NT2/D1 (cell line): ENCODE measurements at regions not wholly inside any gene's neighbourhood (a gene's known extent, or its start where the extent isn't known, plus 50 kb on each side); places are given as distances from the start of the nearest gene placed in this dataset.

ENCODE experiments used
- DNase-seq: peaks from one replicate; pipeline ENCODE4 v3.0.0-alpha.2; 2011; ENCODE audit warnings: low read depth, low spot score
- H3K27me3 ChIP-seq: 2 replicates; pipeline ENCODE4 v1.6.0; 2011; ENCODE audit warnings: mild to moderate bottlenecking; ENCODE audit not compliant: insufficient read length, insufficient read depth
- H3K36me3 ChIP-seq: 2 replicates; pipeline ENCODE4 v1.6.1; 2011; ENCODE audit warnings: mild to moderate bottlenecking, low read length, mixed read lengths; ENCODE audit not compliant: insufficient read depth, insufficient read length
- H3K4me1 ChIP-seq: 2 replicates; pipeline ENCODE4 v1.5.1; 2011; ENCODE audit not compliant: insufficient read depth, insufficient read length
- H3K4me3 ChIP-seq: 2 replicates; pipeline ENCODE4 v1.5.1; 2011; ENCODE audit warnings: low read depth; ENCODE audit not compliant: insufficient read length
- H3K9ac ChIP-seq: 2 replicates; pipeline ENCODE4 v1.6.0; 2011; ENCODE audit warnings: low read depth; ENCODE audit not compliant: insufficient read length
- H3K9me3 ChIP-seq: 2 replicates; pipeline ENCODE4 v1.5.1; 2011; ENCODE audit warnings: mild to moderate bottlenecking, low read length; ENCODE audit not compliant: insufficient read depth
- SUZ12 ChIP-seq: IDR thresholded peaks from 2 replicates; pipeline ENCODE4 v1.6.1; 2011; ENCODE audit not compliant: insufficient read length, insufficient read depth; ENCODE audit errors: extremely low read depth
- YY1 ChIP-seq: IDR thresholded peaks from 2 replicates; pipeline ENCODE4 v1.6.1; 2011; ENCODE audit not compliant: insufficient read length, insufficient read depth
- ZNF274 ChIP-seq: IDR thresholded peaks from 2 replicates; pipeline ENCODE4 v1.6.1; 2011; ENCODE audit warnings: mild to moderate bottlenecking, low read depth, low read length

DNA sequence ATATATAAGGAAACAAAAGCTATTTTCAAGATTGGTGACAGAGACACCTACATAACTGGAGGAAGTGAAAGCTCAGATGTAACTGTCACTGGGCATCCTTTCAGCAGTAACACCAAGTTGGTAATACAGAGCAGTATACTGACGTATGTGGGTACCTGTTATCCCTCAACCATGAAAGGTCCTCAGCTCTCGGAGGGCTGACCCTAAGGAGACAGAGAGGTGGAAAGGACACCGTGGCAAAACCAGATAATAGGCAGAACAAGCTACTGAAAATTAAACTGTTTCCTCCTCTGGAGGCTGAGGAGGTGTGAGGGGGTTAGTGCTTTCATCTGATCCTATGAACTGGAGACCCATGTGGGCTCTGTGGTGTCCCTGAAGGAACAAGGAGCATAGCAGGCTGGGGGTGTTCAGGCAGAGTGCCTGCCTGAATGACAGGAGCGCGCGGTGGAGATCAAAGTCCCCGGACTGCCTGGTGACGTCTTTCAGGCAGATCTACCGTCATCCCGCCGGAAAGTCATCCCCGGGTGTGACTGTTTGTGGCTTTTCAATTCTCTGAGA is 130.2 kb upstream of the FSTL4 start:
- peaks cover 6% of the 10 kb centered on the region; the same call in 1 of the 2 replicates for H3K9me3 ChIP-seq
- H3K4me1 ChIP-seq: no peaks in the 10 kb centered on the region
- DNase-seq: no peak
- no peak for TF ChIP-seq SUZ12
- no peak for TF ChIP-seq YY1
- no peak for TF ChIP-seq ZNF274
- H3K9ac ChIP-seq: no peak overlapping the region
- no peaks in the 10 kb centered on the region for H3K36me3 ChIP-seq
- no peak overlapping the region for H3K4me3 ChIP-seq
- no peaks in the 10 kb centered on the region for H3K27me3 ChIP-seq

GRCh38 chr5:133741818-133742355 is 129.5 kb upstream of the FSTL4 start:
- Histone ChIP-seq H3K4me3 (no peak overlapping the region), H3K9ac (no peak overlapping the region), H3K9me3 (peaks cover 3% of the 10 kb centered on the region; the same call in 1 of the 2 replicates), H3K36me3 (no peaks in the 10 kb centered on the region), H3K27me3 (no peaks in the 10 kb centered on the region), H3K4me1 (no peaks in the 10 kb centered on the region)
- TF ChIP-seq SUZ12: no peak
- no peak for TF ChIP-seq ZNF274
- no peak for TF ChIP-seq YY1
- DNase-seq: no peak

DNA sequence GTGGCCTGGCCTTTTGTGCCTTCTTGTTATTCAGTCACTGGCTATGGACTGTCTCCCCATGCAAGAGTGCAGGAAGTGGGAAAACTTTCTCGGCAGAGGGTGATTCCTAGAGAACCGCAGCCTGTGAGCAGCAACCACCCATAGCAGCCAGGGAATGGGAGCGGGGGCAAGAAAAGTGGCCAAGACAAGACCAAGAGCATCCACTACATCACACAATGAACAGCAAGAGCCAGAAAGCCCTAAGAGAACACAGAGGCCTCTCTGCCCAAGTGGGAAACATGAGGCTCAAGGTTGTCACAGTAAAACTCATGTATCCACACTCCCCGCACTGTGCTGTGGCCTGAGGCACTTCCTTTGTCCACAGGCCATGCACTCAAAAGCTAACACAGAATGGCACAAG is 129.1 kb upstream of the FSTL4 start:
- no peak for DNase-seq
- no peak overlapping the region for H3K9ac ChIP-seq
- no peaks in the 10 kb centered on the region for H3K9me3 ChIP-seq
- no peaks in the 10 kb centered on the region for H3K27me3 ChIP-seq
- TF ChIP-seq YY1 (no peak), ZNF274 (no peak), SUZ12 (no peak)
- H3K4me3 ChIP-seq: no peak overlapping the region
- peaks cover 2% of the 10 kb centered on the region for H3K4me1 ChIP-seq
- no peaks in the 10 kb centered on the region for H3K36me3 ChIP-seq

- H3K27me3 ChIP-seq: no peaks in the 10 kb centered on the region
- DNase-seq: no peak
- no peaks in the 10 kb centered on the region for H3K9me3 ChIP-seq
- H3K4me1 ChIP-seq: peaks cover 2% of the 10 kb centered on the region
- H3K36me3 ChIP-seq: no peaks in the 10 kb centered on the region
- H3K9ac ChIP-seq: no peak overlapping the region
- TF ChIP-seq SUZ12 (no peak), YY1 (no peak), ZNF274 (no peak)
- no peak overlapping the region for H3K4me3 ChIP-seq
These were observed 126.9 kb upstream of the FSTL4 start for GRCh38 chr5:133739181-133739780.

DNA sequence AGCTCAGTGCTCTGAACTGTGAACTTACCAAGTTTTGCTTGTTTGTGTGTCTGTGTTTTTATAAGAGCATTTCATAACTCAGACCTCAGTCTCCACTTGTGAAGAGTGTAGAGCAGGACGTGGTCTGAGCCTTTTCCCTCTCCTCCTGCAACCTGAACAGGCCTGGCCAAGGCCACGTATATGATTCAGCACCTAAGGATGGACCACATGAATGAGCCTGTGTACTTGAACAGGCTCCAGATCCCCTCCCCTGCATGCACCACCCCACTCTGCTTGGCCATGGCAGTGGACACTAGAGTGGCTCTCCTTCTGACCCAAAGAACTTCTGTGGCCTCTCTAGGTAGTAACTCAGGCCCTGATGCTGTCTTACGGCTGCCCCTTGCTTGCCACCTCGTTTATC is 125.9 kb upstream of the FSTL4 start:
- Histone ChIP-seq H3K27me3 (no peaks in the 10 kb centered on the region), H3K9me3 (no peaks in the 10 kb centered on the region), H3K4me3 (no peak overlapping the region), H3K36me3 (no peaks in the 10 kb centered on the region), H3K4me1 (peaks cover 2% of the 10 kb centered on the region), H3K9ac (no peak overlapping the region)
- TF ChIP-seq YY1 (no peak), SUZ12 (no peak), ZNF274 (no peak)
- no peak for DNase-seq

- TF ChIP-seq SUZ12 (no peak), YY1 (no peak), ZNF274 (no peak)
- Histone ChIP-seq H3K36me3 (no peaks in the 10 kb centered on the region), H3K27me3 (no peaks in the 10 kb centered on the region), H3K4me1 (peaks cover 2% of the 10 kb centered on the region), H3K9me3 (no peaks in the 10 kb centered on the region), H3K9ac (no peak overlapping the region), H3K4me3 (no peak overlapping the region)
- no peak for DNase-seq
These were observed 124.2 kb upstream of the FSTL4 start for GRCh38 chr5:133736512-133736911.

DNA sequence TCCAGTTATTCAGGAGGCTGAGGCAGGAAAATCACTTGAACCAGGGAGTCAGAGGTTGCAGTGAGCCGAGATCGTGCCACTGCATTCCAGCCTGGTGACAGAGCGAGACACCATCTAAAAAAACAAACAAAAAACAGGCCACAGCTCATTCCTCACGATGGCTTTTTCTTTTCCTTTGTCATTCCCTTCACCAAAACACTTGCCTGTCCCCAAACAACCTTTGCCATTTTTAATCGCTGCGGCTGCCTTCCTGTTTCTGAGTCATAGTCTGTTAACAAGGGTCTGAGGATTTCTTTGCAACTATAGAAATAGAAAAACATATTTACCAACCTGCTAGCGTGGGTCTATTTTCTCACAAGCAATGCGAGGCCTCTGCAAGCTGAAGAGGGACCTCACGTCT is 123.0 kb upstream of the FSTL4 start:
- Histone ChIP-seq H3K4me1 (peaks cover 2% of the 10 kb centered on the region), H3K9ac (no peak overlapping the region), H3K4me3 (no peak overlapping the region), H3K36me3 (no peaks in the 10 kb centered on the region), H3K9me3 (peaks cover 4% of the 10 kb centered on the region), H3K27me3 (no peaks in the 10 kb centered on the region)
- no peak for DNase-seq
- TF ChIP-seq YY1: no peak
- no peak for TF ChIP-seq SUZ12
- no peak for TF ChIP-seq ZNF274
